Tongue (tissue), 1 donor: ENCODE measurements at regions not wholly inside any gene's neighbourhood (a gene's known extent, or its start where the extent isn't known, plus 50 kb on each side); places are given as distances from the start of the nearest gene placed in this dataset.
A peak's percentile ranks its signal among the peaks of the same experiment; 100 is the strongest.
"Not testable (repeated sequence)": the region's sequence is repeated elsewhere in the genome, so short reads cannot be mapped to it uniquely, and the experiment has no call there.

Experiments
- DNase-seq: peaks from one replicate; pipeline ENCODE4 v3.0.0-alpha.2; 2015

DNA sequence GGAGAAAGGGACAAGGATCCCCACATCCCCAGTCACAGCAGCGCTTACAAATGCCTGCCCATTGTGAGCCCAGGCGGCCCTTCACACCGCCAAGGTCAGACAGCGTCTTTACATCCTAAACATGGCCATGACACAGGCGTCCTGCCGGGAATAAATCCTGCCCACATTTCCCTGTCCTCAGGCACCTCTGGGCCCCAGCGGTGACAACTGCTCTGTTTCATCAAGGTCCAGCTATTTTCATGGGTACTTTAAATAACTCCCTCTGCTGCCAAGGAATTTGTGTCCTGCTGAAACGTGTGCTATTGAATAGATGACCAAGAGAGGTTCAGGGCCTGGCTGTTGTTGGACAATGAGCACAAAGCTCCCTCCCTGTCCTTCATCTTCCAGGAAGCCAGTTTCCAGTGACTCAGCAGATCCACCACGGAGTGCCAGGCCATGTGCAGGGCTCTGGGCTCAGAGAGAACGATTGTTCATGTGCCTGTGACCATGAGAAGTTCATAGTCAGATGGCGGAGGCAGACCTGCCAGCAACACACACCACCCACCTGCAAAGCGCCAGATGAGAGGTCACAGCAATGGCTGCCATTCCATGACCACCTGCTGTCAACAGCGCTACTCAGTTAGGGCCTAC, 195.8 kb downstream of the MATN1 start:
- peak; percentile 39 for DNase-seq

DNA sequence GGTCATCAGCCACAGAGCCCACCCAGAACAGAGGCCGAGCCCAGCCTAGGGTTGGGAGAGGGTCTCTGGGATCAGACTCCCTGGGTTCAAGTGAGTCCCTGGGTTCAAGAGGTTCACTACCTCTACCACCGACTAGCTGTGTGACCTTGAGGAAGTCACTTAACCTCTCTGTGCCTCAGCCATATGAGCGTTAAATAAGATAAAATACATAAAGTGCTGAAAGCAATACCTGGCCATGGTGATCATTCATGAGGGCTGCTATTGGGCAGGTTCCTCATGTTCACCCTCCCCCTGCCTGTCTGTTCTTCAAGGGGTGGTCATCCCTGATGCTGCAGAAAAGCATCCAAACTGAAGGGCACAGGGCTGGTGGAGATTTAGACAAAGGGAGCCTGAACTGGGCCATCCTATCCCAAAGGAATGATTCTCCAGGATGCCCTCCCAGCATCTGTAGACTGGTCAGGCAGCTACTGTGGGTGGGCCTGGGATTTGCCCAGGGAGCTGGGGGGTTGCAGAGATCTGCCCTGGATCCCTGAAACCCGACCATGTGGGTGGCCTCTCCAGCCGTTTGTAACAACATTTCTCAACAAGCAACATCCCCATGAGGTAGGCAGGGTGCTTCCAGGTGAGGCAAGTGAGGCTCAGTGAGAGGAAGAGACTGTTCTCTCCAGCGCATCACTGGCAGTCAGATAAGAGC, 196.6 kb downstream of the MATN1 start:
- no peak for DNase-seq

DNA sequence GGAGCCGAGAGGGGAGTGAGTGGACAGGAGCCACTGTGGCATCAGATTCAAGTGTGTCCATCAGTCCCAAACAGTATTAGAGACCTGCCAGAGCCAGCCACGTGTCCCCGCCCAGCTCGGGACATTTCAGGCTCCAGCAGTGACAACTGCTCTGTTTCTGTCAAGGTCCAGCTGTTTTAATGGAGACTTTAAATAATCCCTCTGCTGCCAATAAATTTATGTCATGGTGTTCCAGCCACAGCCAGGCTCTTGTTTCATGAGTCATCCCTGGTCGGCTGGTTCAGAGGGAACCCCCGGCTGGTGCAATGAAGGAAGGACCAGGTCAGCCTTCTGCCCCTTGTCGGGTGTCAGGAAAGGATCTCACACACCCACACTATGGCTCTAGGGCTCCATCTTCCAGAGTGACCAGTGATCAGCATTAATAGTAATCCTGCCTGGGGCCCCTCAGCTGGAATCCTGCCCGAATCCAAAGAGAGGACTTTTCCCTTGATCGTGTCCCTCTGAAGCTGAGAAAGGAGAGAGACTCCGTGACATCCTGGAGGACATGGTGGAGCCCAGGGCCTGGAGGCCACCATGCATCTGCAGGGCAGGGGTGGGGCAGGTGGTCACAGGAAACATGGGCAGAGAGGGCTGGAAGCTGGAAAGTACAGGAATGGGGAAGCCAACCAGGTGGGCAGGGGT, 197.3 kb downstream of the MATN1 start:
- peak; percentile 79 for DNase-seq

DNA sequence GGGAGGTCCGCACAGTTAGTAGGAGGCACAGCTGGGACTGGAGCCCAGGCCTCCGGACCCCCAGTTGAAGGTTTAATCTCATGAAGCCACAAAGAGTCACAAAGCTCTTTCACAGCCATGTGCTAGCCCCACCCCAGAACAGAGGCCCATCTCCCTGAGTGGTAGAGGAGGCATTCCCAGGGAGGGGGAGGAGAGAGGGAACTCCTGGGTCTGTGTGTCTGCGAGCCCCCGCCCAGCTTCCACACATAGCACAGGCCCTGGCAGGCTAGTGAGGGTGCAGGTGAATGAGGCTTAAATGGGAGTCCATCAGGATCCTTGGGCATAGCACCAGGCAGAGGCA, 197.8 kb downstream of the MATN1 start:
- no peak for DNase-seq

GRCh38 chr1:30524840-30525617, 198.4 kb downstream of the MATN1 start:
- DNase-seq, result no peak

- not testable (repeated sequence) for DNase-seq
These were observed 199.3 kb downstream of the MATN1 start for GRCh38 chr1:30524025-30524555.

GRCh38 chr1:30523055-30524020, 200.0 kb downstream of the MATN1 start:
- no peak for DNase-seq

GRCh38 chr1:30522031-30523004, 201.1 kb downstream of the MATN1 start:
- DNase-seq, result peak; percentile 75

- no peak for DNase-seq
These were observed 202.0 kb downstream of the MATN1 start for GRCh38 chr1:30521261-30521865.

DNA sequence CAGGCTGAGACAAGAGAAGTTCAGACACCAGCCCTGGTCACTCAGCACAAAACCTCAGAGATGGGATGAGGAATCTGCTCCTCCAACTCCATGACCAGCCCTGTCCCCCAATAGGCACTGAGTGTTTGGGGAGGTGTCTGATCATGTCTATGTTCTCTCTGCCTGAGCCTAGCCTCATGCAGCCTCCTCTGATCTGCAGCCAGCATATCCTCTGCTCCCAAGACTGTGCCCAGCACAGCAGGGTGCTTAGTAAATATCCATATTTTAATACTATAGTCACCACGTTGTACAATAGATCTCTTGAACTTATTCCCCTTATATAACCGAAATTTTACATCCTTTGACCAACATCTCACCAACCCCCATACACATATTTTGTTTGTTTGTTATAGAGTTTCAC, 202.9 kb downstream of the MATN1 start:
- DNase-seq, result no peak

DNA sequence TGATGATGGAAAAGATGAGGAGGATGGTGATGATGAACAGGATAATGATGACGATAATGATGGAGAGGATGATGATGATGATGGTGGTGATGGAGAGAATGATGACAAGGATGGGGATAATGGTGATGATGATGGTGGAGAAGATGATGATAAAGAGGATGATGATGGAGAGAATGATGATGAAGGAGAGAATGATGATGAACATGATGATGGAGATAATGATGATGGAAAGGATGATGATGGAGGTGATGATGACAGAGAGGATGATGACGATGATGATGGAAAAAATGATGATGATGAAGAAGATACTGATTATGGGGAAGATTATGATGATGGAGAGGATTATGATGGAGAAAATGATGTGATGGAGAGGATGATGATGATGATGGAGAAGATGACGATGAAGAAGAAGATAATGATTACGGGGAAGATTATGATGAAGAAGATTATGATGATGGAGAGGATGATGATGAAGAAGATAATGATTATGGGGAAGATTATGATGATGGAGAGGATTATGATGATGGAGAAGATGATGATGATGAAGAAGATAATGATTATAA, 204.1 kb downstream of the MATN1 start:
- DNase-seq, result no peak

DNA sequence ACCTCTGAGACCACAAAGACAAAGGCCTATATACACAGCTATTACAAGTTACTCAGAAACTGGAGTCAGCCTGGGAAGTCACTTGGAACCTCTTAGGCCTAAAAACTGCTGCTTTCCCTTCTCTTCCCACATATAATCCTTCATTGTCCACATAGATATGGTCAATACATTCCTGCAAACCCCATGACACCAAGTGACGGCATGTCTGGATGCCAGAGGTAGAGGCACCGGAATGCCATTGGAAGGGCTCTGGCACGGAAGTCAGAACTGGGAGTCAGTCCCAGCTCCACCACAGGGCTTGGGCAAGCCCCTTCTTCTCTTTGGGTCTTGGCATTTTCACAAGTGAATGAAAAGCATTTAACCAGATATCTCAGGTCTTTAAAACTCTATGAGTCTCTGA, 204.7 kb downstream of the MATN1 start:
- DNase-seq, result no peak

GRCh38 chr1:30518186-30518585, 205.2 kb downstream of the MATN1 start:
- DNase-seq, result no peak

DNA sequence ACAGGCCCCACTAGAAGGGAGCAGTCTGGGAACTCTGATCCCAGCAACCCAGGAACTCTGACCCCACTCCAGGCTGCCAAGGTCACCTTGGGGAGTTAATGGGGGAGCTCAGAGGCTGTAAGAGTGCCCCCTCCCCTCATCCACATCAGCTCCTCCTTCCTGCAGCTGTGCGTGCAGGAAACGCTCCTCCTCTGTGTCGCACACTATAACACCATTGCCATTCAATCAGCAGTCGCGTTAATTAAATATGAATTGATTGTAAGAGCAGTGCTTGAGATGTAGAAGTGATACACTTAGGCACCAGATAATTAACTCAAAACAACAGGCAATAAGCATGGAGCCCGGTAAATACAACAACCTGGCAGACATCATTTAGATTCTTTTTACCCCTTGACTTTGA, 205.7 kb downstream of the MATN1 start:
- not testable (repeated sequence) for DNase-seq

DNA sequence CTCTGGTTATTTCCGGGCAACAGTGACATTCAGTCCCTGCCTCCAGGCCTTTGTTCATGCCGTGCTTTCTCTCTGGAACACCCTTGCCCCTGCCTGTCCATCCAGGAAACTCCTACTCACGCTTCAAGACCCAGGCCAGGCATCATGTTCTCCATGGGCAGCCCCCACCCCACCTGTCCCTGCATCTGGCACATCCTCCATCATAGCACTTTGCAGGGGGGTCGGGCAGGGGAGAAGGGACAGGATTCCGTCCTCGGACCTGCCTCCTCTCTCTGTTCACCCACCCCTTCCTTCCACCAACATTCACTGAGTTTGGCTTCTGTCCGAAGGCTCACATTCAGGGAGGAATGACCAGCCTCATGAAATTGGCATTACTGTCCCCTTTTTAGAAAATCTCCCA, 206.1 kb downstream of the MATN1 start:
- DNase-seq, result not testable (repeated sequence)

- no peak for DNase-seq
These were observed 206.9 kb downstream of the MATN1 start for GRCh38 chr1:30516485-30516858.

DNA sequence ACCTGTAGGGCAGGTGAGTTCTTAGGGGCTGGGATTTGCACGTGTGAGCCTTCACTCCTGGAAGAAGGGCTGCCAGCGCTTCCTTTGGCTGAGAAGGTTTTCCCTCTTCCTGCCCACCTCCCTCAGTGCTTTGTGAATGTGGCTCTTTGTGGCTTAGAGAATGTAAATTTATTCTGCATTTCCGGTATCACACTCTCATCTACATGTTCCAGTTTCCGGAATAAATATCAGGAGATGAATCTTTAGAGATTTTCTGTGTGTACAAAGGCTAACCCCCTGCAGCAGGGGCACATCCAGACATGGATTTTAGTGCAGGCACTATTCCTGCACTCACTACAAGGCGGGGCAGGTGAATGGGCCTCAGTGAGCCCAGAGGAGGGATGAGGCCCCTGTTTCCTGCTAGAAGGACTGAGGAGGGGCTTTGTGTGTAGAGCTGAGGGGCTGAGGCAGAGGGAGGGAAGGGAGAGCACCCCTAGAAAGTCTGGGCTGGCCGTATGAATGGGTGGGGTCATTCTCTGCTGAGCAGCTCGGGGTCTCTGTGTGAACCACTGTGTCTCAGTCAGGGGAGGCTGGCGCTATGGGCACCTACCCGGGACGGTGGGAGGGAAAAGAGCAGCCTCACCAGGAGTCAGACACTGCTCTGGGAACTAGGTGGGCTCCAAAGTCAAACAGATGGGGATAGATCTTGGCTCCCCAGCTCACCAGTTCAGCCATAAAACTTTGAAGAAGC, 207.5 kb downstream of the MATN1 start:
- no peak for DNase-seq

- no peak for DNase-seq
These were observed 208.4 kb downstream of the MATN1 start for GRCh38 chr1:30514945-30515344.
